ENCODE measurements at regions not wholly inside any gene's neighbourhood (a gene's known extent, or its start where the extent isn't known, plus 50 kb on each side); places are given as distances from the start of the nearest gene placed in this dataset.

GRCh38 chr14:22497144-22497423, 91.9 kb downstream of the DAD1 start:
- ChIA-PET CTCF (ENCODE audit: low intra/inter-chr PET ratio, low total read pairs) (no interaction called here), POLR2A (no interaction called here)
- H4K20me1 ChIP-seq (ENCODE audit: insufficient read depth, low read length), result no peaks in the 10 kb centered on the region
- H3K9ac ChIP-seq (ENCODE audit: insufficient read depth, low read depth, low read length), result no peak overlapping the region
- BruUV-seq (replicated peaks), result no TSS peak
- H3K9me3 ChIP-seq (ENCODE audit: low read length), result no peaks in the 10 kb centered on the region
- DNase-seq (ENCODE audit: low spot score), result no peak
- no peaks in the 10 kb centered on the region for H3K36me3 ChIP-seq (replicated peaks in 1 of 2; ENCODE audit: control insufficient read depth in 1 of 2, insufficient read depth in 2 of 2, low read length in 2 of 2)
- no peaks in the 10 kb centered on the region for H3K79me2 ChIP-seq (ENCODE audit: insufficient read depth, low read length)
- peaks cover 3 to 26% of the 10 kb centered on the region in 2 experiments; a peak in 4 of 5 replicates for H3K27me3 ChIP-seq (ENCODE audit: control insufficient read depth in 1 of 2, insufficient read depth in 2 of 2, low read length in 2 of 2)
- no peak for FAIRE-seq
- H3K4me3 ChIP-seq (replicated peaks in 1 of 3; ENCODE audit: insufficient read depth in 1 of 3, low read depth in 2 of 3, low read length in 3 of 3), result no peak overlapping the region
- WGBS (ENCODE audit: low lambda C conversion rate), result 2% methylated on average over 2 of the region's 2 CpGs
- H3K4me1 ChIP-seq (ENCODE audit: insufficient read depth, low read length), result no peaks in the 10 kb centered on the region
- in situ Hi-C loops (cut with HindIII; ENCODE audit: extremely low pct_ligation_motif_present, low pct_unique_long_range_greater_than_20kb), result no loop called here
- no peak for ATAC-seq
- TF ChIP-seq SAFB2 (CRISPR knock-in tag; IDR thresholded peaks at IDR 0.05; ENCODE audit: borderline replicate concordance, low read depth), result no peak
- TF ChIP-seq MATR3 (CRISPR knock-in tag; IDR thresholded peaks at IDR 0.05), result no peak
- TF ChIP-seq RELA (CRISPR knock-in tag; IDR thresholded peaks at IDR 0.05), result no peak
- TF ChIP-seq ATF2 (CRISPR knock-in tag; IDR thresholded peaks at IDR 0.05), result no peak
- TF ChIP-seq HMGXB4 (CRISPR knock-in tag; IDR thresholded peaks at IDR 0.05; ENCODE audit: borderline replicate concordance in 1 of 2, low read depth in 1 of 2), result no peak
- TF ChIP-seq RFXAP (CRISPR knock-in tag; IDR thresholded peaks at IDR 0.05; ENCODE audit: borderline replicate concordance), result no peak
- no peak for TF ChIP-seq FOXC1 (CRISPR knock-in tag; IDR thresholded peaks at IDR 0.05; ENCODE audit: borderline replicate concordance)
- no peak for TF ChIP-seq NAIF1 (CRISPR knock-in tag; IDR thresholded peaks at IDR 0.05; ENCODE audit: borderline replicate concordance)
- no peak for TF ChIP-seq ZNF7 (CRISPR knock-in tag; IDR thresholded peaks at IDR 0.05)
- no peak overlapping the region for H3K4me2 ChIP-seq (ENCODE audit: low read depth, low read length)
- intact Hi-C loops (cut with micrococcal nuclease; ENCODE audit: unreplicated experiment), result no loop called here
- H3K27ac ChIP-seq (ENCODE audit: extremely low read length, insufficient read depth, low read length), result no peak overlapping the region
- H2AFZ ChIP-seq (ENCODE audit: low read length), result no peak overlapping the region

Data from HepG2 (cell line).